C4-2B (cell line): ENCODE measurements at regions not wholly inside any gene's neighbourhood (a gene's known extent, or its start where the extent isn't known, plus 50 kb on each side); places are given as distances from the start of the nearest gene placed in this dataset.

Experiments
- H3K27ac ChIP-seq: fragments of 450-650 bp; 2 replicates; pipeline ENCODE4 v1.5.1; 2017
- ZFX ChIP-seq: fragments of 450-650 bp; IDR thresholded peaks from 2 replicates; pipeline ENCODE4 v1.6.1; 2017
- TF ChIP-seq, protein P1 (sequence below): fragments of 450-650 bp; conservative IDR thresholded peaks from 2 replicates; pipeline ENCODE4 v1.5.1; 2017; ENCODE audit warnings: mild to moderate bottlenecking

DNA sequence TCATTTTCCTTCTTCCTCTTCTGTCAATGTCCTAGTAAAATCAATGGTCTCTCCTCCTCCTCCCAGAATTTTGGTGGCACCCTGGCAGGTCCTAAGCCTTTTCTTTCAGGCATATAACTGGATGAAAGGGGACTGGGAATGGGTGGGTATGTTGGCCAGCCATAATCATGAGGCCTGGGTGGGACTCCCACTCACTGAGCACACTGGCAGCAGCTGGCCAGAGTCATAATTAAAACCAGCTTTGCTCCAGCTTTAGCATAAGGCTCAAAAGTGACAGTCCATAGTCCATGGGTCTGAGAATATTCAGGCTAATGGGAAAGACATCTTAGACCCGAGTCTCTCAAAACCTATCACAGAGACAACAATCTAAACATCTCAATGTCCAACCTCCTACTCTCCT, 190.0 kb upstream of the BTBD3 start:
- H3K27ac ChIP-seq: no peak overlapping the region
- TF ChIP-seq, protein P1, sequence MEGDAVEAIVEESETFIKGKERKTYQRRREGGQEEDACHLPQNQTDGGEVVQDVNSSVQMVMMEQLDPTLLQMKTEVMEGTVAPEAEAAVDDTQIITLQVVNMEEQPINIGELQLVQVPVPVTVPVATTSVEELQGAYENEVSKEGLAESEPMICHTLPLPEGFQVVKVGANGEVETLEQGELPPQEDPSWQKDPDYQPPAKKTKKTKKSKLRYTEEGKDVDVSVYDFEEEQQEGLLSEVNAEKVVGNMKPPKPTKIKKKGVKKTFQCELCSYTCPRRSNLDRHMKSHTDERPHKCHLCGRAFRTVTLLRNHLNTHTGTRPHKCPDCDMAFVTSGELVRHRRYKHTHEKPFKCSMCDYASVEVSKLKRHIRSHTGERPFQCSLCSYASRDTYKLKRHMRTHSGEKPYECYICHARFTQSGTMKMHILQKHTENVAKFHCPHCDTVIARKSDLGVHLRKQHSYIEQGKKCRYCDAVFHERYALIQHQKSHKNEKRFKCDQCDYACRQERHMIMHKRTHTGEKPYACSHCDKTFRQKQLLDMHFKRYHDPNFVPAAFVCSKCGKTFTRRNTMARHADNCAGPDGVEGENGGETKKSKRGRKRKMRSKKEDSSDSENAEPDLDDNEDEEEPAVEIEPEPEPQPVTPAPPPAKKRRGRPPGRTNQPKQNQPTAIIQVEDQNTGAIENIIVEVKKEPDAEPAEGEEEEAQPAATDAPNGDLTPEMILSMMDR: no peak
- no peak for TF ChIP-seq ZFX

GRCh38 chr20:11728937-11729336, 188.8 kb upstream of the BTBD3 start:
- TF ChIP-seq, protein P1: no peak
- no peak for TF ChIP-seq ZFX
- H3K27ac ChIP-seq: no peak overlapping the region

- H3K27ac ChIP-seq: no peak overlapping the region
- TF ChIP-seq, protein P1: no peak
- no peak for TF ChIP-seq ZFX
Measured at GRCh38 chr20:11729806-11730205, 187.9 kb upstream of the BTBD3 start.

- no peak for TF ChIP-seq ZFX
- TF ChIP-seq, protein P1: no peak
- no peak overlapping the region for H3K27ac ChIP-seq
Measured at GRCh38 chr20:11734431-11734830, 183.3 kb upstream of the BTBD3 start.

DNA sequence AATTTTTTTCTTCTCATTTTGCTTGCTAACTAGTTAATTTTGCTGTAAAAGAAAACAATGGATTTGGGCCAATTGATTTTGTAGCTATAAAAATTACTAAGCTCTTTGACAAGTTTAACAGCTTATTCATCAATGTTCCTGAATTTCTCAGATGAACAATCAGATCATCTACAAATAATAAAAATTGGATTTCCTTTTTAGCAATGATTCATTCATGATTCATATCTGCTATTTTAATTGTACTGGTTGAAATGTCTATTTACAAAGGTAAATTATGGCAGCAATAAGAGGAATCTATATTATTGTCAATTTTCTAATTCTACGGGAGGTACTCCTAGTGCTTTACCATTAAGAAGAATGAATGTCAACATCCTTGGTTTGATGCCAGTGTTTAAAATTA, 178.8 kb upstream of the BTBD3 start:
- H3K27ac ChIP-seq: no peak overlapping the region

DNA sequence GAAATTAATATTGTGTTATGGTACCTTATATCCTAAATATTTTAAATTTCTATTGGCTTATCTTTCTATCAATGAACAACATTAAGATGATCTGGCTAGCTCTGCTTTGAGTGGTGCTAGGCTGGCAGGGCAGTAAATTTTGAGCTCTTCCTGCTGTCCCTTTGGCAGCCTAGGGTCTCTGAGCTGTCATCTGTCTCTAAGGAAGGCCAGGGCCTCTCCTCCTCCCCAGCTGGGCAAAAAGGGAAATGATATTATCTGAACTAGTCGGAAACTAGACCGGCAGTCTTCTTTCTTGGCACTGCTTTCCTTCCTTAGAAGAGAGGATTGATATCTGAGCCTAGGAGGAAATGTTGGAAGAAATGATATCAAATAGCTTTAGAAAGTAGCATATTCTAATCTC, 176.7 kb upstream of the BTBD3 start:
- TF ChIP-seq, protein P1: no peak
- TF ChIP-seq ZFX: no peak
- no peak overlapping the region for H3K27ac ChIP-seq

More for the DNA sequence above, 178.8 kb upstream of the BTBD3 start:
- TF ChIP-seq, protein P1: no peak
- TF ChIP-seq ZFX: no peak

- no peak overlapping the region for H3K27ac ChIP-seq
- TF ChIP-seq, protein P1: no peak
- no peak for TF ChIP-seq ZFX
Measured at GRCh38 chr20:11745145-11745544, 172.5 kb upstream of the BTBD3 start.
